ENCODE measurements at regions not wholly inside any gene's neighbourhood (a gene's known extent, or its start where the extent isn't known, plus 50 kb on each side); places are given as distances from the start of the nearest gene placed in this dataset.
A peak's percentile ranks its signal among the peaks of the same experiment; 100 is the strongest.
"Not testable (repeated sequence)": the region's sequence is repeated elsewhere in the genome, so short reads cannot be mapped to it uniquely, and the experiment has no call there.

- DNase-seq (ENCODE audit: low spot score in 2 of 2) = peak; percentile 8 to 54
- no peak for TF ChIP-seq POLR2A (IDR thresholded peaks at IDR 0.05)
- TF ChIP-seq CTCF (IDR thresholded peaks at IDR 0.05) = no peak
- intact Hi-C loops (cut with DNase I; ENCODE audit: low total_unique reads) = no loop called here
- WGBS, 2 donors = 83 to 87% methylated on average over 7 of the region's 7 CpGs
- no peak overlapping the region for H3K4me3 ChIP-seq (ENCODE audit: low read depth, poor library complexity, severe bottlenecking)
Measured at GRCh38 chr1:157197906-157198435, 59.8 kb upstream of the ETV3 start.

- H3K4me3 ChIP-seq (ENCODE audit: low read depth, poor library complexity, severe bottlenecking); intact Hi-C loops (cut with DNase I; ENCODE audit: low total_unique reads); DNase-seq (ENCODE audit: low spot score in 2 of 2): not testable (repeated sequence)
- 35 to 40% methylated on average over 8 to 10 of the region's 11 CpGs for WGBS, 2 donors
Measured at GRCh38 chr1:157196670-157197456, 58.7 kb upstream of the ETV3 start.

- no peak overlapping the region for H3K4me3 ChIP-seq (ENCODE audit: low read depth, poor library complexity, severe bottlenecking)
- WGBS, 2 donors = 92 to 97% methylated on average over 2 of the region's 2 CpGs
- no peak for DNase-seq (ENCODE audit: low spot score in 2 of 2)
- no peak for TF ChIP-seq CTCF (IDR thresholded peaks at IDR 0.05)
- no peak for TF ChIP-seq POLR2A (IDR thresholded peaks at IDR 0.05)
- intact Hi-C loops (cut with DNase I; ENCODE audit: low total_unique reads) = no loop called here
Measured at GRCh38 chr1:157196245-157196543, 58.0 kb upstream of the ETV3 start.

GRCh38 chr1:157195521-157196244 lies 57.5 kb upstream of the ETV3 start:
- 82 to 100% methylated on average over 3 to 13 of the region's 13 CpGs for WGBS, 2 donors
- TF ChIP-seq POLR2A (IDR thresholded peaks at IDR 0.05) = no peak
- TF ChIP-seq CTCF (IDR thresholded peaks at IDR 0.05) = no peak
- no peak overlapping the region for H3K4me3 ChIP-seq (ENCODE audit: low read depth, poor library complexity, severe bottlenecking)
- peak in 1 of 2 donors; percentile 70 for DNase-seq (ENCODE audit: low spot score in 2 of 2)
- intact Hi-C loops (cut with DNase I; ENCODE audit: low total_unique reads) = no loop called here

- intact Hi-C loops (cut with DNase I; ENCODE audit: low total_unique reads) = no loop called here
- H3K4me3 ChIP-seq (ENCODE audit: low read depth, poor library complexity, severe bottlenecking) = no peak overlapping the region
- DNase-seq (ENCODE audit: low spot score in 2 of 2) = no peak
- WGBS, 2 donors = 38 to 79% methylated on average over 23 to 51 of the region's 67 CpGs
- TF ChIP-seq CTCF (IDR thresholded peaks at IDR 0.05) (no peak), POLR2A (IDR thresholded peaks at IDR 0.05) (no peak)
Measured at GRCh38 chr1:157194731-157195520, 56.7 kb upstream of the ETV3 start.

Measured in lower leg skin (tissue), 4 donors.